AG04449 (cell line): ENCODE measurements at regions not wholly inside any gene's neighbourhood (a gene's known extent, or its start where the extent isn't known, plus 50 kb on each side); places are given as distances from the start of the nearest gene placed in this dataset.
A peak's percentile ranks its signal among the peaks of the same experiment; 100 is the strongest.

Experiments
- CTCF ChIA-PET: fragments of 350-600 bp; formaldehyde crosslinking; extraction: SDS; loops from one replicate; lab custom pipeline; 2021; ENCODE audit warnings: antibody characterized with exemption; lab: Yijun Ruan, JAX
- POLR2A ChIA-PET: fragments of 400-600, 350-600 bp; formaldehyde crosslinking; extraction: SDS; loops from one replicate; lab custom pipeline; 2020; ENCODE audit warnings: antibody characterized with exemption, inconsistent platforms; lab: Yijun Ruan, JAX
- DNase-seq: peaks from one replicate; pipeline ENCODE4 v3.0.0-alpha.2; 2010; ENCODE audit warnings: low read depth, low spot score
- H3K4me3 ChIP-seq: 2 replicates; pipeline ENCODE4 v1.5.1; 2011; ENCODE audit warnings: low read depth, mild to moderate bottlenecking, control low read depth, low read length
- TF ChIP-seq, protein P1 (sequence below): IDR thresholded peaks from one replicate; pipeline ENCODE4 v1.5.1; 2011; ENCODE audit warnings: mild to moderate bottlenecking, moderate library complexity, low read length, control low read depth, inconsistent platforms; ENCODE audit not compliant: insufficient read depth; ENCODE audit errors: missing control alignments

DNA sequence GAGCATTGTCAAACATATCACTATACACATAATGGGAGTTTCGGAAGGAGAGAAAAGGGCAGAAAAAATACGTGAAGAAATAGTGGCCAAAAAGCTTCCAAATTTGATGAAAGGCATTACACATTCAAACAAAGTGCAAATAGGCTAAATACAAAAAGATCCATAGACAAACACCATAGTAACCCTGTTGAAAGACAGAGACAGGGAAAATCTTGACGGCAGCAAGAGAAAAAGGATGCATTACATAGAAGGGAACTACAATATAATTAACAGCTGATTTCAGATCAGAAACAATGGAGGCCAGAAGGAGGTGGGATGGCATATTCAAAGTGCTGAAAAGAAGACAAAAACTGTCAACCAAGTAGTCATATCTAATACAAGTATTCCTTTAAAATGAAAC is 170.8 kb downstream of the MRPL14 start:
- H3K4me3 ChIP-seq: no peak overlapping the region
- ChIA-PET CTCF (interaction anchor here (1.2 to 11.9 kb wide), 5 partner anchors 7 to 187 kb away, joined by 3 to 99 read pairs (median 17); partner anchors contain the start of gene VEGFA), POLR2A (no interaction called here)
- no peak for DNase-seq
- TF ChIP-seq, protein P1, sequence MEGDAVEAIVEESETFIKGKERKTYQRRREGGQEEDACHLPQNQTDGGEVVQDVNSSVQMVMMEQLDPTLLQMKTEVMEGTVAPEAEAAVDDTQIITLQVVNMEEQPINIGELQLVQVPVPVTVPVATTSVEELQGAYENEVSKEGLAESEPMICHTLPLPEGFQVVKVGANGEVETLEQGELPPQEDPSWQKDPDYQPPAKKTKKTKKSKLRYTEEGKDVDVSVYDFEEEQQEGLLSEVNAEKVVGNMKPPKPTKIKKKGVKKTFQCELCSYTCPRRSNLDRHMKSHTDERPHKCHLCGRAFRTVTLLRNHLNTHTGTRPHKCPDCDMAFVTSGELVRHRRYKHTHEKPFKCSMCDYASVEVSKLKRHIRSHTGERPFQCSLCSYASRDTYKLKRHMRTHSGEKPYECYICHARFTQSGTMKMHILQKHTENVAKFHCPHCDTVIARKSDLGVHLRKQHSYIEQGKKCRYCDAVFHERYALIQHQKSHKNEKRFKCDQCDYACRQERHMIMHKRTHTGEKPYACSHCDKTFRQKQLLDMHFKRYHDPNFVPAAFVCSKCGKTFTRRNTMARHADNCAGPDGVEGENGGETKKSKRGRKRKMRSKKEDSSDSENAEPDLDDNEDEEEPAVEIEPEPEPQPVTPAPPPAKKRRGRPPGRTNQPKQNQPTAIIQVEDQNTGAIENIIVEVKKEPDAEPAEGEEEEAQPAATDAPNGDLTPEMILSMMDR: no peak

DNA sequence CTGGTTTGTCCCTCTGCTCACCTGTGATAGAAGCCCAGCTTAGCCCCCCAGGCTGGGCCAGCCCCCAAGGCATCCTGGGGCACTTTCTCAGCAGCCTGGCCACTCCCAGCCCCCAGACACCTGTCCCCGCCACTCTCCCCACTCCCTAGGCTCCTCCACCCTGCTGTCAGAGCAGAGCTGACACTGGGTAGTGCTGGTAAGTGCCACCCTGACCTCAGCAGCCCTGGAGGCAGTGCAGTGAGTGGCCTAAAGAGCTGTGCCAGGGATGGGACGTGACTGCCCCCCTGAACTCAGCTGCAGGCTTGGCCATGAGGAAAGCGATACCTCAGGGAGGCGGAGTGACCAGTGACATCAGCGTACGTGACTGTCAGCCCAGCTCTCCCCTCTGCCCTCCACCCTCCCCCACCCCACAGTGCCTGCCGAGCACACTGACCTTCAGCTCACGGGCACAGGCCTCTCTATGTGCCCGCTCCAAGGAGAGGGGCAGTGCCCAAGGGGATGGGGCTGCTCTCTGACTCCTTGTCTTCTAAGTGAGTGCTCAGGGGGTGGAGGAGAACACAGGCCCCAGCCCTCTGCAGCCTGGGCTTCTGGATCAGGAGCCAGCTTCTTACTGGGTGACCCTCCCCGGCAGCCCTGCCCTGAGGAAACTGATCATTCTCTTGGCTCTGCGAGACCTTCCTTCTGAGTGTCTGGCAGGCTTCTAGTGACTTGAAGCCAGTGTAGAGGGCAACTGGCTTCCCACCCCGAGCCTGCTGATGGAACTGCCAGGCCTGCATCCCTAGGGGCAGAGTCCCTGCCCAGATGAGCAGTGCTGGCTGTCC is 172.7 kb downstream of the MRPL14 start:
- CTCF ChIA-PET: interaction anchor here (0.5 to 11.9 kb wide), 25 partner anchors 9 to 287 kb away, joined by 3 to 99 read pairs (median 5); partner anchors contain the start of gene VEGFA
- POLR2A ChIA-PET: interaction anchor here (0.8 to 1.5 kb wide), 2 partner anchors 177 to 185 kb away, joined by 3 to 5 read pairs; partner anchors contain the start of gene VEGFA
- H3K4me3 ChIP-seq: no peak overlapping the region
- no peak for DNase-seq
- TF ChIP-seq, protein P1: no peak

DNA sequence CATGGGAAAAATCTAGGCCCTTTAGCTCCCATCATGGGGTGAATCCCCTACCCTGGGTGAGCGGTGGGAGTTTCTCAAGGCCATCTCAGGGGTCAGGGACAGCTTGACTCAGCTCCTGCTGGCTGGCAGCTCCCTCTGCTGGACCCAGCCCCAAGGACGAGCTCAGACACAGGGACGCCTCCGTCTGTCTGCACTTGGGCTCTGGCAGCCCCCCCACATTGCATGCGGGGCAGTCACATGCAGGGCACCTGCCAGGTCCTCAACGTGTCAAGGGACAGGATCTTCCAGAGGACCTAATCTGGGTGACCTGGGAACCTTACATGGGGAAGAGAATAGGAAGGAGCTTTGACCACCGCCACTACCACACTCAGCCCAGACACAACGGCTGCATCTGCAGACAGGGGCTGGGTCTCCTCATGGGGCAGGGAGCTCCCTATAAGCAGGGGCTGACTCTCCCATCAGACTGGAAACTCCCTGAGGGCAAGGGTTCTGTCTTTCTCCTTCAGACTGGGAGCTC is 173.4 kb downstream of the MRPL14 start:
- POLR2A ChIA-PET: interaction anchor here (0.6 to 1.5 kb wide), 3 partner anchors 145 to 184 kb away, joined by 3 to 5 read pairs (median 3); partner anchors contain the start of gene VEGFA
- DNase-seq: no peak
- CTCF ChIA-PET: interaction anchor here (0.5 to 11.9 kb wide), 24 partner anchors 9 to 287 kb away, joined by 3 to 99 read pairs (median 5); partner anchors contain the start of gene VEGFA
- H3K4me3 ChIP-seq: no peak overlapping the region
- TF ChIP-seq, protein P1: peak; percentile 54

DNA sequence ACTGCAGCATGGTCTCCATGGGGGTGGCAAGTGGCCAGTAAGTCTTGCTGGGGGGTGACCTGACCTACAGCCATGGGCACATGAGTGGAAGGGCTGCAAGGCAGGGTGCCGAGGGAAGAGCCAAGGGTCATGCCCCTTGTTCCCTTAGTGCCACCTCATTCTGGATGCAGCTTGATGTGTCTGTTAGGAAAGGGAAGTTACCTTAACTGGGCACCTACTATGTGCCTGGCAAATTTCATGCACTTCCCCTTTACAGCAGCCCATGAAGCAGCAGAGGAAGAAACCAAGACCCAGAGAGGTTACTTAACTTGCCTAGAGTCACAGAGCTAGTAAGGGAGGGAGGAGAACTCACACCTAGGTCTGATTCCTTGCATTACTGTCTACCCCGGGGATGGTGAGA is 174.0 kb downstream of the MRPL14 start:
- CTCF ChIA-PET: interaction anchor here (0.9 to 11.9 kb wide), 23 partner anchors 8 to 286 kb away, joined by 3 to 99 read pairs (median 5); partner anchors contain the start of gene VEGFA
- TF ChIP-seq, protein P1: no peak

DNA sequence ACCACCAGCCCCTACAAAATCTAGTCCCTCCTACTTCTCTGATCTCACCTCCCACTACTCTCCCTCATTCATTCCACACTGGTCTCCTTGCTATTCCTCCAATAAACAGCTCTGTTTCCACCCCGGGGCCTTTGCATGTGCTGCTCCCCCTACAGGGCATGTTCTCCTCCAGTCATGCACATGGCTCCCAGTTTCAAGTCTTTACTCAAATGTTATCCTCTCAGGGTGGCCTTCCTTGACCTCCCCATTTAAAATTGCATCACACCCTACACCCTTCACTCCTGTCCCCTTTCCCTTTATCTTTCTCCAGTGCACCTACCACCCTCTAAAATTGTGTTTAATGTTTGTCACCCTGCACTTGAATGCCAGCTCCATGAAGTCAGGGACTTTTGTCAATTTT is 174.5 kb downstream of the MRPL14 start:
- DNase-seq: no peak
- H3K4me3 ChIP-seq: no peak overlapping the region
- TF ChIP-seq, protein P1: no peak
- ChIA-PET CTCF (interaction anchor here (0.9 to 11.9 kb wide), 16 partner anchors 11 to 286 kb away, joined by 3 to 99 read pairs (median 8); partner anchors contain the start of gene VEGFA), POLR2A (no interaction called here)

More for the DNA sequence above, 174.0 kb downstream of the MRPL14 start:
- no peak for DNase-seq
- H3K4me3 ChIP-seq: no peak overlapping the region
- POLR2A ChIA-PET: interaction anchor here (0.6 to 1.5 kb wide), 3 partner anchors 145 to 184 kb away, joined by 3 to 5 read pairs (median 3); partner anchors contain the start of gene VEGFA
